GM03348 (cell line): ENCODE measurements at regions not wholly inside any gene's neighbourhood (a gene's known extent, or its start where the extent isn't known, plus 50 kb on each side); places are given as distances from the start of the nearest gene placed in this dataset.
A peak's percentile ranks its signal among the peaks of the same experiment; 100 is the strongest.
"Not testable (repeated sequence)": the region's sequence is repeated elsewhere in the genome, so short reads cannot be mapped to it uniquely, and the experiment has no call there.

ENCODE experiments used
- DNase-seq: peaks from one replicate; pipeline ENCODE4 v3.0.0; 2012; ENCODE audit warnings: low spot score

DNA sequence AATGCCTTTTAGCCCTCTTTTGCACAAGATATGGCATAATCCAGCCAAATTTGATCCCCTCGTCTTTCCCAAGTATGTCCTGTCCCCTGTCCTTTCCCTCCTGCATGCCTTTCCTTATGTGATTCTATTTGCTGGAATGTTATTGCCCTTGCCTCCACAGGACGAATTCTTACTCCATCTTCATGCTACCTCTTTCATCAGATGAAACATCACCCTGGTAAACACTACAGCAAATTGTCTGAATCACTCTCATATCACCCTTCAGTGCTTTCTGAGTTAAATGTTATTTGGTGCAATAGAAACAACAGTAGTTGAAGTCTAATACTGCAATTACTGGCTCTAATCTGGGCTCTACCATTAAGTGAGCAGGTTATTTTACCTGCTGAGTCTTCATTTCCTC is 52.2 kb upstream of the FAT1 start:
- DNase-seq = no peak

DNA sequence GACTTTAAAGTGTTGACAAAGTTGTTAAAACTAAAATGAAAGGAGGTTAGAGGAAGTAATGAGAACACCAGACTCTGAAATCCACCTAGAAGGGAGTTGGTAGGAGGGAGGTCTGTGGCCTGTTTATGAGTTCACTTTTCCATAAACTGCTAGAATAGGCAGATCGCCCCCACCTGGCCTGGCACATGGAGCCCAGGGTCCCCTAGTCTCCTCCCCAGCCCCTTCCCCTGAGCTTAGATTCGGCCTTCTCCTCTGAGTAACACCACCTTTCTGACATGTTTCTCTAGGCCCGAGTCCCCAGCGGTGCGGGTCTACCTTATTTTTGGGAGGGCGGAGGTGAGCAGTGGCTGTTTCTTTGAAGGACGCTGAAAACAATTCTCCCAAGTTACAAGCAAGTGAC is 54.5 kb upstream of the FAT1 start:
- DNase-seq = no peak

DNA sequence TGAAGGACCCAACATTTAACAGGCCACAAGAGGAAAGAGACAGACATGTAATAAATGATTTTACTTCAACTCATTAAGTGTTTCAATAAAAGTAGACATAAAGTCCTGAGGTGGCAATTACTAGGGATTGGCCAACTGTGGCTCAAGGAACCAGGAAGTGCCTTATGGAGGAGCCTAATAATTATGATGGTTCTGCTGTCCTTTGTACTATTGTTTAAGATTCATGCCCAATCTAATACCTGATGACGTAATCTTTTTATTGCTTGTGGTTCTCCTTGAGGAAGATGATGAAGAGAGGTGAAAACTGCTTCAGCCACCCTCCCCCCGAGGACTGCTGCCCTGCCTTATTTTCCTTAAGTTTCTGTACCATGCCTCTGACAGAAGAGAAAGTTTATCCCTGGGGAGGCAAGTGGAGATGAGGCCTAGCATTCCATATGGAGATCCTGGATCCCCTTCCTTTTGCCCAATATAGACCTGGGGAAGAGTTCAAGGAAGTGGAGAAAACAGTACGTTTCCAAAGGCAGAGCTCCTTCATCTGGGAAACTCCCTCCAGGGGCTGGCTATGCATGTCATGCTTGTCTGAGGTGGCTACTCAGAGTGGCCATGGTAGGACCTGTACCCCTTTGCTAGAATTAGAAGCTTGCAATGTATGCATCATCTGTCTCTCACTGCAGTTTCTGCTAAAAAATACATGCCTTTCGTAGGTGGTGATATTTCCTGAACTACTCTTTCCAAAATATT is 56.8 kb upstream of the FAT1 start:
- no peak for DNase-seq

DNA sequence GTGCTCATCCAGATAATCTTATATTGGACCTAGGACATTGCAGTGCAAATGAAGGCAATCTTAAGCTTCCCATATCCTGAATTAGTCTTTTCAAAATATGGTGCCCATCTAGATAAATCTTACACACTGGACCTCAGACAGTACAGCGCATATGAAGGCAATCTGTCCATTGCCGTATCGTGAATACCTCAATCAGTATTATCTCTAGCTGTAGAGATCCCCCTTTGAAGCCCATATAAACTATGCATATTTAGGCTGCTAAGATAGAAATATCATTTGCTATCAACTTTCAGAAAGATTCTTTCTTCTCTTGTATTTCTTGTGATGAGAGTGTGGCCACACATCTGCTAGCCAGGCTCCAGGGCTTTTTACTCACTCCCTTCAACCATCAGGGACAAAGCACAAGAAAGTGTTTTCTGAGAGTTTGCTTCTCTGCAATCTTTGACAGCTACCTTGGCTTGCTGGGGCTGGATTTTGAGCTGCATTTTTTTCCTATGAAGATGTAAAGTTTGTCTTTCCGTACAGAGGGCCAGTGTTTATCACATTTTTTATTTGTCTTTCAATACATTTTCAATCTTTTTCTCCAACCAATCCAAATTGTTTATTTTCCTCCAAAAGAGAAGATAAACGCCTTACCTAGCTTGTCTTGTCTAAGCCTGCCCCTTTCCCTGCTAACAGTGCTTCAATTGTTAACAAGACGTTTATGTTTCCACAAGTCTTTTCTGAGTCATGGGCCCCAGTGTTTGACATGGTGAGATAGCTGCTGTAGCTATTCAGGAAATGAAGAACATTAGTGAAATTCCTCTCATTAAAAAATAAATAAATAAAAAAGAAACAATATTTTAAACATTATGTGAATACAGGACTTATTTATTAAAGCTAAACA is 57.6 kb upstream of the FAT1 start:
- no peak for DNase-seq

DNA sequence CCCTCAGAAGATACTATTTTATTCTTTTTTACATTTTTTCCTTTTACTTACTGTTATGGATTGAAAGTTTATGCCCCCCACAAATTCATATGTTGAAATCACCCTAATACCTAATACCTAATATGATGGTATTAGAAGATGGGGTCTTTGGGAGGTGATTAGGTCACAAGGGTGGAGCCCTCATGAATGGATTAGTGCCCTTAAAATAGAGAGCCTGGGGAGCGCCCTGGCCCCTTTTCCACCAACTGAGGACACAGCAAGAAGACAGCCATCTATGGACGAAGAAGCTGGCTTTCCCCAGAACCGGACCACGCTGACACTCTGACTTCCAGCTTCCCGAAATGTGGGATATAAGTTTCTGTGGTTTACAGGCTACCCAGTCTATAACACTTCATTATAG is 58.6 kb upstream of the FAT1 start:
- no peak for DNase-seq

DNA sequence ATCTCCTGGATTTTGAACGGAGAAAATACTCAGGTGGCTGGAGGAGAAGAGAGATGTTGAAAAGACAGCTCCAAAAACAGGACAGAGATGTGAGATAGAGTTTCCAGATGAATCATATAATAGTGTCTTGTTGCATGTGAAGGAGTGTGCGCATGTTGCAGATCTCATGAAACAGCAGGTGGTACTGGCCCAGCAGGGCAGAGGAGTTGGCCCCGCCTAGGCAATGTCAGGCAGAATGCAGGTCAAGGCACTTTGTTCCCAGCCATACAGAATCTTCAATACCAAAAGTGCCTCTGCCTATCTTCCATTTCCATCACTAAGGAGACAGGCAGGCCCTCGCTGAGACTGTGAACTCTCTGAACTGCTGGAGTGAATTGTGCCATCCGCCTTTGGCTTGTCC is 63.9 kb upstream of the FAT1 start:
- DNase-seq = no peak

DNA sequence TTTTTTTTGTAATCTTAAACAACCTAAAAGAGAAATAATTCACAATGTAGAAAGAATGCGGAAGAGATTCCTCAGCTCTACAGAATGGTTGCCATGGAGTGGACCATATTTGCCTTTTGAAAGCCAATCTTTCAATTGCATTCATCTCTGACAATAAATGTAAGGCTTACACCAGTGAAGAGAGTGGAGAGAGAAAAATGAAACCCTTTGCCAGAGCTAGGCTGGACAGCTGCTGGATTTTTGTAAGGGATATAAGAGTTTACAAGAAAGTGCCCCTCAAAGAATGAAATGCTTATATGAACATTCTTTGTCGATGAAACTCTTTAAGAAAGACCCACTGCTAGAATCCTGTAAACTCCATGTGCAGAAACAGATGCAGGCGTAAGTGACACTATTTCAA is 66.0 kb upstream of the FAT1 start:
- peak; percentile 20 for DNase-seq

DNA sequence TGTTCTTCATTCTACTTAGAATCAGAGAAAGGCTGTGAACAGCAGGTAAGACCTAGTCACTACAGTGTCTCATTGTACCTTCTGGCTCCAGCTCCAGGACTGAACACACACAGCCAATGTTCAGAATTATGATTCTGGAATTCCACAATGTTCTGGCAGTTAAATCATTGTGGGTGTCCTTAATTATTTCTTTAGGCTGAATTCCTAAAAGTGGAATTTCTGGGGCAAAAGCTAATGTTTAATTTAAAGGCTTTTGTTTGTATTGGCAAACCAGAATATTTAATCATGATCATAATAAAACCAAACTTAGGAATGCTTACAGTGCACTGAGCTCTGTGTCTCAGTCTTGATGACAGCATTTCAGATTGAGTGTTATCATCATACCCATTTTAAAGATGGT is 67.0 kb upstream of the FAT1 start:
- DNase-seq = no peak

DNA sequence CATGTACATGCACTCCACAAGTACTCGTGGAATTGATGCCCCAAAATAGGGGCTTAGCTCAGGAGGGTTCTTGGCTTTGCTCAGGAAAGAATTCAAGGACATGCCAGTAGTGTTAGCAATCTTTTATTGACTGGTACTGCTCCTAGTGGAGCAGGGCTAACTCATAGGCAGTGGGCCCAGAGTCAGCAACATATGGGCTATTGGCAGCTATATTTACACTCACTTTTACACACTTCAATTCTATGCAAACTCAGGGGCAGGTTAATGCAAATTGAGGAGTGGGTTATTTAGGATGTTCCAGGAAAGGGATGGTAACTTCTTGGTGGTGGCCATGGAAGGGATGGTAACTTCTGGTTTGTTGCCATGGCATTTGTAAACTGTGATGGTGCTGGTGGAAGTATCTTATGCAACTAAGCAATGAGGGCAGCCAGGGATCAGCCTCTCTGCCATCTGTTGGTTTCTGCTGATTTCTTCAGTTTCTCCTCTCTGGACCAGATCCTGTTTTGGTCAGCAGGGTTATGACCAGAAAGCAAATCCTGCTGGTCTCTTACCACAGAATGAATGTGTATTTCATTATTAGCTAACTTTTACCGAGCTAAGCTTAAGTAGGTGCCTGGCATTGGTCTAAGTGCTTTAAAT is 69.2 kb upstream of the FAT1 start:
- DNase-seq = peak; percentile 57

DNA sequence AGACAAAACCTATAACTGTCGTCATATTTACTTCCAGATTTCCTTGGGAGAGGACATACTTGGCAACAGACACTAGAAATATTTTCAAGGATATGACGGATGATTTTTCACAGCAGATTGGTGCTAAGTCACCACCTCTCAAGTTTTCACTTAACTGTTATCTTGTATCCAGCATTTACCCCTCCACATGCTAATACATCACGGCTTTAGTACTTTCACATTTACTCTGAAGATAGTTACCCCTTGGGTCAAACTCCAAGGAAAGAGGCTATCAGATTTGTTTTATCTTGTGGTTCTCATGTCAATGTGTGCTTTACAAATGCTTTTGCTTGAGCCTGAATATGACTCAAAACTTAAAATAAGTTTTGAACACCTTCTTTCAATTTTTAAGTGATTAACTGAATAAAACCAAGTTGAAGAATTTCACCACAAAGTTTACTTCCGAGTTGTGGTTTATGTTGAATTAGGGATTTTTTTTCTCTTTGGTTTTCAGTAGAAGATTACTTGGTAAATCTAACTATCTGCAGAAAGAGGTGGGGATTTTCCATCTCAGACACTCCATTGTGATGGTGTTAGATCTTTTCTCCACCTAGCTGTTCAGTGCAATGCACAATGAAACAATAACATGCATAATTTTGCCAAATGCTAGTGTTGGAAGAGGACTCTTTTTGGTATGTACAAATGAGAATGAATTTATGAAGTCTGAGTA is 75.4 kb upstream of the FAT1 start:
- DNase-seq = no peak

DNA sequence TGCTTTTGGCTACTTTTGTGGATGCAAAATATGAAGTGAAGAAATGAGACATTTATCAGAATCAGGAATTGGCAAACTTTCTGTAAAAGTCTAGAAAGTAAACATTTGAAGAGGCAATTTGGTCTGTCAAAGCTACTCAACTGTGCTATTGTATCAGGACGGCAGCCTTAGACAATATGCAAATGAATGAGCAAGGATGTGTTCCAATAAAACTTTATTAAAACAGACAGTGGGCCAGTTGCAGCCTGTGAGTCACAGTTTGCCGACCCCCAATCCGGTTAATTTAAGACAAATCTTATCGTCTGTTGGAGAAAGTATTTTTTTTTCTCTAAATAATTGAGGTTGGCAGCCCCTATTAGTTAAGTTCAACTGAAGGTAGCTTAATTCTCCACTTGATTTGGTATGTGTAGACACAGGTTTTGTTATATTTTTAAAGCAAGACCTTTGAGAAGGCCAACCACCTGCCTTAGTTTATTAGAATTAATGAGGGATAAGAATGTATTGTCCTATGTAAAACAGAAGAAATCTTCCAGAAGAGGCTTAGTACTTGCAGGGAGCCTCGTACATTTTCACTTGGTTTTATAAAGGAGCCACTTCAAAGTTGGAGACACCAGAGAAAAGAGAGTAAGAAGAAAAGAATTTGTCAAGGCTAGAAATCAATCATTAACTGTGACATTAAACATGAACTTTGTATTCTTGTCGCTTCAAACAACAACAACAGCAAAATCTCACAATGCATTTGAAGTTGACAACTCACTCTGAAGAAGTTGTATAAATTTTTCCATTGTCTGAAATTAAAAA is 81.6 kb upstream of the FAT1 start:
- no peak for DNase-seq

DNA sequence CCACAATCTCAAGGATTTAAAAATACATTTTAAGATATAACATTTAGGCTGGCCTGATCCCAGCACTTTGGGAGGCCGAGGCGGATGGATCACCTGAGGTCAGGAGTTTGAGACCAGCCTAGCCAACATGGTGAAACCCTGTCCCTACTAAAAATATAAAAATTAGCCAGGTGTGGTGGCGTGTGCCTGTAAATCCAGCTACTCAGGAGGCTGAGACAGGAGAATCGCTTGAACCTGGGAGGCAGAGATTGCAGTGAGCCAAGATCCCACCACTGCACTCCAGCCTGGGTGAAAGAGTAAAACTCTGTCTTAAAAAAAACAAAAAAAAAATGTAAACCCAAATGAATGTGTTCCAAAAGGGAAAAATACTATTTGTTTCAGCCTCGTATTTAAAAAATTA is 82.3 kb upstream of the FAT1 start:
- DNase-seq = not testable (repeated sequence)

DNA sequence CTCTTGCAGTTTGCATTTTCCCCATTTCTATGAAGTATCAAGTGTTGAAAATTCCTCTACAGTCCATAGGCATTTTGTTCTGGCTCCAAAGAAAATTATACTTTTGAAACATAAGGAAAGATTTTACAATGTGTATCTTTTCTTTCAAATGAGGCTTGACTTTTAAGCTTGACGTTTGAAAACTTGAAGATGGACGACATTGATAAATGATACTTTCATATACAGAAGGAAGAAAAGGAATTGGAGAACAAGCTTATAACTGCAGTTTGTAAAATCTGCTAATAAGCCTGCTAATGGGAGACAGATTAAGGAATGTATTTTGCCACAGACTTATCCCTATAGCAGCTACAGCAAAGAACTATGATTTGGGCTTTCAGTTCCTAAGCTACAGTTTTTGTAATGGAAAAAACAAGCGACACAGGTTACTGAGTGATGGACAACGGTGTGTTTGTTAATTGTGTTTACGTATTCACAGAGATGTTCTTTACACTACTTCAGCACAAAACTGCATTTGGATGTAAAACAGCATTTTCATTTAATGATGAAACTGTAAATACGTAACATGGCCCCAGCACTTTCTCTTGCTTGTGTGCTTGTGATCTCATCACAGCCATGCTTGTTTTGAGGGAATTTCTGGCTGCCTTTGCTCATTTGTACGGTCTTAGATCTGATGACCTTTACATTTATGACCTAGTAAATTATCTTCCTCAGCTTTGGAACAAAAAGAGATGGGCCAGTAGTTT is 83.2 kb upstream of the FAT1 start:
- no peak for DNase-seq

DNA sequence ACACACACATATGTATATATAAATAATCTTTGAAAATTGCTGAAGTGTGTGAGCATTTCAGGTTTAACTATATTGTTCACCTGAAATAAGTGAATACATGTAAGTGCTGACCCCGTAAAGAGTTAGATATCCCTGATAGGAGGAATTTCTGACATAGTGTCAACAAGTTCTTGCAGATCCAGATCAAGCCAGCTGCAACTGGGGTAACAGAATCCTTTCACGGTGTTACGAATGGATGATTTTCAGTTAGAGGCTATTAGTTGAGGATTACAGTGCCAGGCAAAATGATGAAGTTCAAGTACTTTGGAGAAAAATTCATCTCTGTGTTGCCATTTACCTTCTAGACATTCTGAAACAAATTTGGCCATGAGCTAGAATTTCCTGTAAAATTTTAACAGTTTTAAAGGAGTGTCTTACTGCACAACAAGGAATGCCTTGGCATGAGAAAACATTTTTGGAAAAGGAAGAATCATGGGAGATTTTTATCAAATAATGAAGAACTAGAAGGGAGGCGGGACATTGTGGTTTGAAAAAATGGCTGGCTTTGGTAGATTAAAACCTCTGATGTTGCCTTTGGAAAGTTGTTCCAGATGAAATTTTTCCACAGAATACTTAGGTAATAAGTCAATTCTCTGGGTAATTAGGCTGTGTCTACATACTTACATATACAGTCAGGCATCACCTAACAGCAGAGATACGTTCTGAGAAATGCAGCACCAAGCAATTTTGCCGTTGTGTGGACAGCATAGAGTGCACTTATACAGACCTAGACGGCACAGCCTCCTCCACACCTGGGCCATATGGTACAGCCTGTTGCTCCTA is 84.4 kb upstream of the FAT1 start:
- DNase-seq = peak; percentile 58

DNA sequence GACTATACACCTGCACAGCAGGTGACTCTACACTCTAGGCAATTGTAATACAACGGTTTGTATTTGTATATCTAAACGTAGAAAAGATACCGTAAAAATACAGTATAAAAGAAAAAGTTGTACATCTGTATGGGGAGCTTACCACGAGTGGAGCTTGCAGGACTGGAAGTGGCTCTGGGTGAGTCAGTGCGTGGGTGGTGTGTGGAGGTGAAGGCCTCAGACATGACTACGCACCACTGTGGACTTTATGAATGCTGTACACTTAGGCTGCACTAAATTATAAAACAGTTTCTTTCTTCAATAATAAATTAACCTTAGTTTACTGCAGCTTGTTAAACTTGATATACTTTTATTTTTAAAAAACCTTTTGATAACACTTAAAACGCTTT is 85.0 kb upstream of the FAT1 start:
- DNase-seq = peak; percentile 62

DNA sequence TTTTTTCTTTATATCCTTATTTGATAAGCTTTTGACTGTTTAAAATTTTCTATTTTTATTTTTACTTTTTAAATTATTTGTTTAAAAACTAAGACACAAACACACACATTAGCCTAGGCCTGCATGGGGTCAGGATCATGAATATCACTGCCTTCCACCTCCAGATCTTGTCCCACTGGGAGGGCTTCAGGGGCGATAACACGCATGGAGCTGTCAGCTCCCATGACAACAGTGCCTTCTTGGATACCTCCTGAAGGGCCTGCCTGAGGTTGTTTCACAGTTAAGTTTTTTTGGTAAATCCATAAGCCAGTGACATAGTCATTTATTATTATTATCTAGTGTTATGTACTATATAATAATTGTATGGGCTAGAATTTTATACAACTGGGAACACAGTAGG is 85.4 kb upstream of the FAT1 start:
- DNase-seq = no peak

DNA sequence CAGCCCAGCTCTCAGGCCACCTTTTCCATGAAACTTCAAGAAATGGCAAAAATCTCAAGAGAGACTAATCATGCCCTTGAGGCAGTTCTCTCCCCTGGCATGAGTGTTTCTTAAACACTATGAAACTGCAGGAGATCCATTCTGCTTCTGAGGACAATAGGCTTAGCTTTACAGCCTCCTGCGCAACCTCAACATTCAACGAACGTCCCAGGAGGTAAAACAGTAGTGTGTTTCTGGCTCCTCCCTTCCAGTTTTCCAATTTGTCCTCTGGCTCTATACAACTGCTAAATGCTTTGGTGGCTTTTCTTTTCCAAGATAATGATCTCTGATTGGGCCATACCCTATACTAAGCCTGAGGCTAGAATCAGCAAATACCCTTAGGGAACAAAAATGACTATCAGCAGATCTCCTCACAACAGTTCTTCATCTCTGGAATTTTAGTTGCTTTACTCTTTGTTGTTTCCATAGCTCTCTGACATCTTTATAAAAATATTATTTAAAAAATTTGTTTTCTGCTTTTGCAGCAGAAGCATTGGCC is 87.0 kb upstream of the FAT1 start:
- DNase-seq = no peak

DNA sequence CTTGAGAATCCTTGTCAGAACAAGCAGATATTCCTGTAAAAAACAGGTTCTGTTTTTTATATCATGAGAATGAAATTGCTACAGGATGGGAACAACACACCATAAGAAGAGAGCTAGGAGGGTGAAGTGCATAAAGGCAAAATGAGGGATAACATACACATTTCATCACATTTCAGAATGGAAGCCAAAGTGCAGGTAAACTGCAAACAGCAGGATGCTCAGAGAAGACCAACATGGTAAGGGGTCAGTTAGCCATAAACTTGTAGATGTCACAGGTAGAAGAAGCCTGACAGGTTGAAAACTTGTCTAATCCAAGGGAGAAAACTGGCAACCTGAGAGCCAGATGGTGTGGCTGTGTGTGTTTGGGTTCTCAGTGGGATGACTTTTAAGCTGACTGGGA is 88.9 kb upstream of the FAT1 start:
- DNase-seq = no peak

DNA sequence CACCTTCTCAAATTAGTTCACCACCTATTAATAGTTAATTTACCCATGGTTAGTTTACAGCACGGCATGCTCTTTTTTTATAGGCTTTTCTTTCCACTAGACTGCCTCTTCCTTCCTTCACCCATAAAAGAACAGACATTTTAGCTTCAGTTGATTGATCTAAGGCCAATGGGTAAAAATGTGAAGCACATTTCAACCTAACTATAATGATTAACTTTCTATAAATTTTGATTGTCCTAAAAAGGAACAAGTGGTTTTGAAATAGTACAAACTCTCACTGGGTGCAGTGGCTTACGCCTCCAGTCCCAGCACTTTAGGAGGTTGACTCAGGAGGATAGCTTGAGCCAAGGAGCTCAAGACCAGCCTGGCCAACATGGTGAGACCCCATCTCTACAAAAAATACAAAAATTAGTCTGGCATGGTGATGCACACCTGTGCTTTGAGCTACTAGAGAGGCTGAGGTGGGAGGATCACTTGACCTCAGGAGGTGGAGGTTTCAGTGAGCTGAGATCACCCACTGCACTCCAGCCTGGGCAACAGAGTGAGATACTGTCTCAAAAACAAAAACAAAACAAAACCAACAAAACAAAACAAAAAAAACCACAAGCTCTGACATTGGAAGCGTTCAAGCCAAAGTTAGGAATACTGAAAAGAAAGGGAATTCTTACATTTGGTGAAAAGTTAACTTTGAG is 89.9 kb upstream of the FAT1 start:
- DNase-seq = no peak
